ENCODE measurements at regions not wholly inside any gene's neighbourhood (a gene's known extent, or its start where the extent isn't known, plus 50 kb on each side); places are given as distances from the start of the nearest gene placed in this dataset.

DNA sequence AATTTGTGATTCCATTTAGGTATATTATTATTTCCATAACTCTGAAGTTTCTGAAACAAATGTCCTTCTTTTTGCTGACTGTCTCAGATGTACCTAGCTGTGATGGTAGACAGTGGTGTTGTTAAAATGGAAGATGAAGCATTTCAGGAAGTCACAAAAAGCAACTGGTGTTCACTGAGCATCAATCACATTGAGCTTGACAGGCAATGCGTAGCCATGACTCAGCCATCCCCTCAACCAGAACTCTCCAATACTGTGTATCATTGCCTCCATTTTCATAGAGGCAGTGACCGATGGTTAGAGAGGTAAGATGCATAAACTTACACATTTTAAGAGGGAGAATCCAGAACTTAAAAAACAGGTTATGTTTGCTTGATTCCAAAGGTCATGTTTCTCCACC lies 434.0 kb downstream of the INHBA start (continued):
- TF ChIP-seq, protein P1, sequence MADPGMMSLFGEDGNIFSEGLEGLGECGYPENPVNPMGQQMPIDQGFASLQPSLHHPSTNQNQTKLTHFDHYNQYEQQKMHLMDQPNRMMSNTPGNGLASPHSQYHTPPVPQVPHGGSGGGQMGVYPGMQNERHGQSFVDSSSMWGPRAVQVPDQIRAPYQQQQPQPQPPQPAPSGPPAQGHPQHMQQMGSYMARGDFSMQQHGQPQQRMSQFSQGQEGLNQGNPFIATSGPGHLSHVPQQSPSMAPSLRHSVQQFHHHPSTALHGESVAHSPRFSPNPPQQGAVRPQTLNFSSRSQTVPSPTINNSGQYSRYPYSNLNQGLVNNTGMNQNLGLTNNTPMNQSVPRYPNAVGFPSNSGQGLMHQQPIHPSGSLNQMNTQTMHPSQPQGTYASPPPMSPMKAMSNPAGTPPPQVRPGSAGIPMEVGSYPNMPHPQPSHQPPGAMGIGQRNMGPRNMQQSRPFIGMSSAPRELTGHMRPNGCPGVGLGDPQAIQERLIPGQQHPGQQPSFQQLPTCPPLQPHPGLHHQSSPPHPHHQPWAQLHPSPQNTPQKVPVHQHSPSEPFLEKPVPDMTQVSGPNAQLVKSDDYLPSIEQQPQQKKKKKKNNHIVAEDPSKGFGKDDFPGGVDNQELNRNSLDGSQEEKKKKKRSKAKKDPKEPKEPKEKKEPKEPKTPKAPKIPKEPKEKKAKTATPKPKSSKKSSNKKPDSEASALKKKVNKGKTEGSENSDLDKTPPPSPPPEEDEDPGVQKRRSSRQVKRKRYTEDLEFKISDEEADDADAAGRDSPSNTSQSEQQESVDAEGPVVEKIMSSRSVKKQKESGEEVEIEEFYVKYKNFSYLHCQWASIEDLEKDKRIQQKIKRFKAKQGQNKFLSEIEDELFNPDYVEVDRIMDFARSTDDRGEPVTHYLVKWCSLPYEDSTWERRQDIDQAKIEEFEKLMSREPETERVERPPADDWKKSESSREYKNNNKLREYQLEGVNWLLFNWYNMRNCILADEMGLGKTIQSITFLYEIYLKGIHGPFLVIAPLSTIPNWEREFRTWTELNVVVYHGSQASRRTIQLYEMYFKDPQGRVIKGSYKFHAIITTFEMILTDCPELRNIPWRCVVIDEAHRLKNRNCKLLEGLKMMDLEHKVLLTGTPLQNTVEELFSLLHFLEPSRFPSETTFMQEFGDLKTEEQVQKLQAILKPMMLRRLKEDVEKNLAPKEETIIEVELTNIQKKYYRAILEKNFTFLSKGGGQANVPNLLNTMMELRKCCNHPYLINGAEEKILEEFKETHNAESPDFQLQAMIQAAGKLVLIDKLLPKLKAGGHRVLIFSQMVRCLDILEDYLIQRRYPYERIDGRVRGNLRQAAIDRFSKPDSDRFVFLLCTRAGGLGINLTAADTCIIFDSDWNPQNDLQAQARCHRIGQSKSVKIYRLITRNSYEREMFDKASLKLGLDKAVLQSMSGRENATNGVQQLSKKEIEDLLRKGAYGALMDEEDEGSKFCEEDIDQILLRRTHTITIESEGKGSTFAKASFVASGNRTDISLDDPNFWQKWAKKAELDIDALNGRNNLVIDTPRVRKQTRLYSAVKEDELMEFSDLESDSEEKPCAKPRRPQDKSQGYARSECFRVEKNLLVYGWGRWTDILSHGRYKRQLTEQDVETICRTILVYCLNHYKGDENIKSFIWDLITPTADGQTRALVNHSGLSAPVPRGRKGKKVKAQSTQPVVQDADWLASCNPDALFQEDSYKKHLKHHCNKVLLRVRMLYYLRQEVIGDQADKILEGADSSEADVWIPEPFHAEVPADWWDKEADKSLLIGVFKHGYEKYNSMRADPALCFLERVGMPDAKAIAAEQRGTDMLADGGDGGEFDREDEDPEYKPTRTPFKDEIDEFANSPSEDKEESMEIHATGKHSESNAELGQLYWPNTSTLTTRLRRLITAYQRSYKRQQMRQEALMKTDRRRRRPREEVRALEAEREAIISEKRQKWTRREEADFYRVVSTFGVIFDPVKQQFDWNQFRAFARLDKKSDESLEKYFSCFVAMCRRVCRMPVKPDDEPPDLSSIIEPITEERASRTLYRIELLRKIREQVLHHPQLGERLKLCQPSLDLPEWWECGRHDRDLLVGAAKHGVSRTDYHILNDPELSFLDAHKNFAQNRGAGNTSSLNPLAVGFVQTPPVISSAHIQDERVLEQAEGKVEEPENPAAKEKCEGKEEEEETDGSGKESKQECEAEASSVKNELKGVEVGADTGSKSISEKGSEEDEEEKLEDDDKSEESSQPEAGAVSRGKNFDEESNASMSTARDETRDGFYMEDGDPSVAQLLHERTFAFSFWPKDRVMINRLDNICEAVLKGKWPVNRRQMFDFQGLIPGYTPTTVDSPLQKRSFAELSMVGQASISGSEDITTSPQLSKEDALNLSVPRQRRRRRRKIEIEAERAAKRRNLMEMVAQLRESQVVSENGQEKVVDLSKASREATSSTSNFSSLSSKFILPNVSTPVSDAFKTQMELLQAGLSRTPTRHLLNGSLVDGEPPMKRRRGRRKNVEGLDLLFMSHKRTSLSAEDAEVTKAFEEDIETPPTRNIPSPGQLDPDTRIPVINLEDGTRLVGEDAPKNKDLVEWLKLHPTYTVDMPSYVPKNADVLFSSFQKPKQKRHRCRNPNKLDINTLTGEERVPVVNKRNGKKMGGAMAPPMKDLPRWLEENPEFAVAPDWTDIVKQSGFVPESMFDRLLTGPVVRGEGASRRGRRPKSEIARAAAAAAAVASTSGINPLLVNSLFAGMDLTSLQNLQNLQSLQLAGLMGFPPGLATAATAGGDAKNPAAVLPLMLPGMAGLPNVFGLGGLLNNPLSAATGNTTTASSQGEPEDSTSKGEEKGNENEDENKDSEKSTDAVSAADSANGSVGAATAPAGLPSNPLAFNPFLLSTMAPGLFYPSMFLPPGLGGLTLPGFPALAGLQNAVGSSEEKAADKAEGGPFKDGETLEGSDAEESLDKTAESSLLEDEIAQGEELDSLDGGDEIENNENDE (IDR thresholded peaks at IDR 0.05; ENCODE audit: insufficient replicate concordance, low read length): no peak
- TF ChIP-seq CHD1 (IDR thresholded peaks at IDR 0.05; ENCODE audit: low read depth, low read length): no peak
- no peak for TF ChIP-seq CREB1 (IDR thresholded peaks at IDR 0.05)
- no peak for TF ChIP-seq SUZ12 (IDR thresholded peaks at IDR 0.05; ENCODE audit: low read length)
- no peak for TF ChIP-seq RNF2 (IDR thresholded peaks at IDR 0.05; ENCODE audit: borderline replicate concordance, low read depth, low read length, missing control alignments, poor library complexity, severe bottlenecking)
- TF ChIP-seq SP2 (IDR thresholded peaks at IDR 0.05; ENCODE audit: low read length): no peak
- TF ChIP-seq SIN3A (conservative IDR thresholded peaks at IDR 0.05 in 1 of 2, IDR thresholded peaks at IDR 0.05 in 1 of 2; ENCODE audit: low read depth in 1 of 2, low read length in 2 of 2): no peak
- no peak for TF ChIP-seq SIRT6 (IDR thresholded peaks at IDR 0.05; ENCODE audit: low read length)
- TF ChIP-seq RFX5 (IDR thresholded peaks at IDR 0.05; ENCODE audit: borderline replicate concordance, low read depth, low read length): no peak
